Esophagus muscularis mucosa (tissue), 4 donors: ENCODE measurements at regions not wholly inside any gene's neighbourhood (a gene's known extent, or its start where the extent isn't known, plus 50 kb on each side); places are given as distances from the start of the nearest gene placed in this dataset.

Source experiments
- DNase-seq: peaks from one replicate; pipeline ENCODE4 v3.0.0-alpha.2; 2017; ENCODE audit errors: extremely low spot score
- H3K27ac ChIP-seq, 4 donors: fragments of 200-600 bp; sonication (generic); replicated peaks in 1 of 4; 1 replicate in 3 of 4; 2 replicates in 1 of 4; pipeline ENCODE4 v1.5.1; 2016 to 2019; ENCODE audit warnings: mild to moderate bottlenecking in 1 of 4
- H3K27me3 ChIP-seq, 4 donors: fragments of 200-600 bp; sonication (generic); one replicate each; pipeline versions ENCODE4 v1.5.1 to v1.6.0; 2016 to 2019
- H3K36me3 ChIP-seq, 4 donors: fragments of 200-600 bp; sonication (generic); one replicate each; pipeline ENCODE4 v1.5.1; 2016 to 2019
- H3K4me1 ChIP-seq, 4 donors: fragments of 200-600 bp; sonication (generic); one replicate each; pipeline ENCODE4 v1.5.1; 2016 to 2019
- H3K4me3 ChIP-seq, 4 donors: fragments of 200-600 bp; sonication (generic); 1 replicate in 2 of 4; 2 replicates in 2 of 4; pipeline ENCODE4 v1.5.1; 2016 to 2019; ENCODE audit warnings: mild to moderate bottlenecking in 4 of 4, moderate library complexity in 1 of 4
- H3K9me3 ChIP-seq, 4 donors: fragments of 200-600 bp; sonication (generic); 1 replicate in 3 of 4; 2 replicates in 1 of 4; pipeline ENCODE4 v1.5.1; 2016 to 2019
- CTCF ChIP-seq, 3 experiments: fragments of 200-600 bp in 2 of 3; fragments of 450-650 bp in 1 of 3; sonication (generic) in 2 of 3; IDR thresholded peaks; one replicate each; pipeline ENCODE4 v1.5.1; 2017 to 2019; ENCODE audit warnings: antibody characterized with exemption in 3 of 3, mild to moderate bottlenecking in 2 of 3, moderate library complexity in 1 of 3
- EP300 ChIP-seq: sonication (generic); formaldehyde crosslinking; IDR thresholded peaks from one replicate; pipeline ENCODE4 v1.6.1; 2017; ENCODE audit warnings: antibody characterized with exemption
- POLR2A ChIP-seq: fragments of 450-650 bp; IDR thresholded peaks from one replicate; pipeline ENCODE4 v1.6.1; 2017; ENCODE audit warnings: antibody characterized with exemption, moderate library complexity, mild to moderate bottlenecking, low read depth
- POLR2AphosphoS5 ChIP-seq, 2 donors: sonication (generic); formaldehyde crosslinking; IDR thresholded peaks; one replicate each; pipeline ENCODE4 v1.6.1; 2017; ENCODE audit warnings: antibody characterized with exemption in 2 of 2
- WGBS: methylation state at CpG from one replicate; pipeline ENCODE4 v1.1.5; 2018; 5-methylcytosine and 5-hydroxymethylcytosine counted together
- intact Hi-C: fragments of 100-400 bp; cut with DNase I; formaldehyde crosslinking; loops from one replicate; pipeline ENCODE4 v1.15.1; 2023

- 78% methylated on average over 3 of the region's 3 CpGs for WGBS
- DNase-seq, result no peak
- TF ChIP-seq POLR2AphosphoS5 (IDR thresholded peaks at IDR 0.05) (no peak), CTCF (IDR thresholded peaks at IDR 0.05) (no peak), EP300 (no peak), POLR2A (no peak)
- H3K27ac ChIP-seq, result no peak overlapping the region
- intact Hi-C loops, result no loop called here
- no peaks in the 10 kb centered on the region for H3K27me3 ChIP-seq
- no peaks in the 10 kb centered on the region for H3K36me3 ChIP-seq
- peaks cover 0 to 5% (median 0%) of the 10 kb centered on the region in 4 donors for H3K9me3 ChIP-seq
- H3K4me3 ChIP-seq, result no peak overlapping the region
- no peaks in the 10 kb centered on the region for H3K4me1 ChIP-seq
Observed at GRCh38 chrX:104513162-104513561, 52.8 kb upstream of the IL1RAPL2 start.

- intact Hi-C loops, result no loop called here
- Histone ChIP-seq H3K4me3 (no peak overlapping the region), H3K27me3 (no peaks in the 10 kb centered on the region), H3K36me3 (no peaks in the 10 kb centered on the region), H3K9me3 (peaks cover 0 to 5% (median 0%) of the 10 kb centered on the region in 4 donors), H3K4me1 (no peaks in the 10 kb centered on the region), H3K27ac (no peak overlapping the region)
- WGBS, result 82% methylated on average over 2 of the region's 2 CpGs
- TF ChIP-seq CTCF (IDR thresholded peaks at IDR 0.05) (no peak), EP300 (no peak), POLR2AphosphoS5 (IDR thresholded peaks at IDR 0.05) (no peak), POLR2A (no peak)
- no peak for DNase-seq
Observed at GRCh38 chrX:104510801-104511200, 55.2 kb upstream of the IL1RAPL2 start.

GRCh38 chrX:104502460-104502859, 63.5 kb upstream of the IL1RAPL2 start:
- Histone ChIP-seq H3K4me1 (no peaks in the 10 kb centered on the region), H3K27ac (no peak overlapping the region), H3K9me3 (no peaks in the 10 kb centered on the region), H3K36me3 (no peaks in the 10 kb centered on the region), H3K4me3 (no peak overlapping the region), H3K27me3 (no peaks in the 10 kb centered on the region)
- TF ChIP-seq CTCF (IDR thresholded peaks at IDR 0.05) (no peak), POLR2A (no peak), POLR2AphosphoS5 (IDR thresholded peaks at IDR 0.05) (no peak), EP300 (no peak)
- intact Hi-C loops, result no loop called here
- 67% methylated on average over 2 of the region's 2 CpGs for WGBS
- DNase-seq, result no peak

GRCh38 chrX:104488811-104489210, 77.2 kb upstream of the IL1RAPL2 start:
- 67% methylated on average over 1 of the region's 1 CpG for WGBS
- H3K27me3 ChIP-seq, result no peaks in the 10 kb centered on the region
- intact Hi-C loops, result no loop called here
- H3K4me3 ChIP-seq, result no peak overlapping the region
- no peak for TF ChIP-seq CTCF (IDR thresholded peaks at IDR 0.05)
- no peak for TF ChIP-seq EP300
- no peak for TF ChIP-seq POLR2A
- TF ChIP-seq POLR2AphosphoS5 (IDR thresholded peaks at IDR 0.05), result no peak
- no peaks in the 10 kb centered on the region for H3K4me1 ChIP-seq
- no peaks in the 10 kb centered on the region for H3K9me3 ChIP-seq
- DNase-seq, result no peak
- no peaks in the 10 kb centered on the region for H3K36me3 ChIP-seq
- H3K27ac ChIP-seq, result no peak overlapping the region

- Histone ChIP-seq H3K36me3 (no peaks in the 10 kb centered on the region), H3K27ac (no peak overlapping the region), H3K4me3 (no peak overlapping the region), H3K27me3 (no peaks in the 10 kb centered on the region), H3K4me1 (no peaks in the 10 kb centered on the region), H3K9me3 (no peaks in the 10 kb centered on the region)
- 72% methylated on average over 2 of the region's 2 CpGs for WGBS
- TF ChIP-seq POLR2A, result no peak
- TF ChIP-seq EP300, result no peak
- TF ChIP-seq POLR2AphosphoS5 (IDR thresholded peaks at IDR 0.05), result no peak
- no peak for TF ChIP-seq CTCF (IDR thresholded peaks at IDR 0.05)
- no peak for DNase-seq
- intact Hi-C loops, result no loop called here
Observed at GRCh38 chrX:104486691-104487090, 79.3 kb upstream of the IL1RAPL2 start.
